ENCODE measurements at regions not wholly inside any gene's neighbourhood (a gene's known extent, or its start where the extent isn't known, plus 50 kb on each side); places are given as distances from the start of the nearest gene placed in this dataset.

GRCh38 chr1:168631671-168632400 is 55.4 kb downstream of the XCL1 start:
- Histone ChIP-seq H3K27ac (no peak overlapping the region), H3K9me3 (no peaks in the 10 kb centered on the region), H3K36me3 (no peaks in the 10 kb centered on the region), H3K4me1 (peaks cover 0 to 13% (median 10%) of the 10 kb centered on the region in 4 donors), H3K4me3 (no peak overlapping the region), H3K27me3 (no peaks in the 10 kb centered on the region)
- intact Hi-C loops (cut with DNase I; ENCODE audit: low total_unique reads): no loop called here
- 71 to 75% methylated on average over 4 to 7 of the region's 7 CpGs for WGBS, 2 donors (ENCODE audit: low coverage in 1 of 2)
- in situ Hi-C loops (cut with MboI; ENCODE audit: low pct_ligation_motif_present in 1 of 4, low pct_unique_long_range_greater_than_20kb in 1 of 4, low sequenced_read_pairs in 3 of 4): no loop called here
- no peak for DNase-seq
- no peak for TF ChIP-seq CTCF (IDR thresholded peaks at IDR 0.05)
- TF ChIP-seq POLR2A (IDR thresholded peaks at IDR 0.05): no peak
- TF ChIP-seq EP300 (IDR thresholded peaks at IDR 0.05; ENCODE audit: low read depth): no peak
- TF ChIP-seq POLR2AphosphoS5 (IDR thresholded peaks at IDR 0.05): no peak

- 70% methylated on average over 2 to 3 of the region's 3 CpGs for WGBS, 2 donors (ENCODE audit: low coverage in 1 of 2)
- Histone ChIP-seq H3K36me3 (no peaks in the 10 kb centered on the region), H3K4me1 (peaks cover 0 to 15% (median 10%) of the 10 kb centered on the region in 4 donors), H3K9me3 (no peaks in the 10 kb centered on the region), H3K27me3 (no peaks in the 10 kb centered on the region), H3K27ac (peak overlapping the region in 2 of 4 donors; percentile 24 to 34), H3K4me3 (no peak overlapping the region)
- DNase-seq: no peak
- TF ChIP-seq EP300 (IDR thresholded peaks at IDR 0.05; ENCODE audit: low read depth) (no peak), POLR2AphosphoS5 (IDR thresholded peaks at IDR 0.05) (no peak), CTCF (IDR thresholded peaks at IDR 0.05) (no peak), POLR2A (IDR thresholded peaks at IDR 0.05) (no peak)
- intact Hi-C loops (cut with DNase I; ENCODE audit: low total_unique reads) (no loop called here), in situ Hi-C loops (cut with MboI; ENCODE audit: low pct_ligation_motif_present in 1 of 4, low pct_unique_long_range_greater_than_20kb in 1 of 4, low sequenced_read_pairs in 3 of 4) (no loop called here)
These were observed 58.6 kb downstream of the XCL1 start for GRCh38 chr1:168634951-168635532.

- 17 to 33% methylated on average over 1 of the region's 1 CpG for WGBS, 2 donors (ENCODE audit: low coverage in 1 of 2)
- TF ChIP-seq CTCF (IDR thresholded peaks at IDR 0.05) (peak in 1 of 5 experiments; percentile 24), POLR2A (IDR thresholded peaks at IDR 0.05) (no peak)
- in situ Hi-C loops (cut with MboI; ENCODE audit: low pct_ligation_motif_present in 1 of 4, low pct_unique_long_range_greater_than_20kb in 1 of 4, low sequenced_read_pairs in 3 of 4) (no loop called here), intact Hi-C loops (cut with DNase I; ENCODE audit: low total_unique reads) (no loop called here)
- peak overlapping the region in 3 of 4 donors; percentile 31 to 34 (median 34) for H3K27ac ChIP-seq
- no peak overlapping the region for H3K4me3 ChIP-seq
- no peak for DNase-seq
- H3K27me3 ChIP-seq: no peaks in the 10 kb centered on the region
- no peaks in the 10 kb centered on the region for H3K9me3 ChIP-seq
- peaks cover 0 to 15% (median 10%) of the 10 kb centered on the region in 4 donors for H3K4me1 ChIP-seq
- H3K36me3 ChIP-seq: no peaks in the 10 kb centered on the region
These were observed 59.8 kb downstream of the XCL1 start for GRCh38 chr1:168636200-168636599.

GRCh38 chr1:168636642-168637111 is 60.3 kb downstream of the XCL1 start:
- peak overlapping the region in 3 of 4 donors; percentile 31 to 34 (median 34) for H3K27ac ChIP-seq
- intact Hi-C loops (cut with DNase I; ENCODE audit: low total_unique reads) (no loop called here), in situ Hi-C loops (cut with MboI; ENCODE audit: low pct_ligation_motif_present in 1 of 4, low pct_unique_long_range_greater_than_20kb in 1 of 4, low sequenced_read_pairs in 3 of 4) (no loop called here)
- no peaks in the 10 kb centered on the region for H3K36me3 ChIP-seq
- no peak for DNase-seq
- TF ChIP-seq CTCF (IDR thresholded peaks at IDR 0.05) (no peak), EP300 (IDR thresholded peaks at IDR 0.05; ENCODE audit: low read depth) (no peak), POLR2AphosphoS5 (IDR thresholded peaks at IDR 0.05) (peak; percentile 30 to 38 (median 33)), POLR2A (IDR thresholded peaks at IDR 0.05) (no peak)
- WGBS, 2 donors (ENCODE audit: low coverage in 1 of 2): 0 to 8% methylated on average over 1 of the region's 1 CpG
- no peak overlapping the region for H3K4me3 ChIP-seq
- no peaks in the 10 kb centered on the region for H3K9me3 ChIP-seq
- peaks cover 0 to 15% (median 10%) of the 10 kb centered on the region in 4 donors for H3K4me1 ChIP-seq
- H3K27me3 ChIP-seq: no peaks in the 10 kb centered on the region
